Left lung (tissue), 4 donors: ENCODE measurements at regions not wholly inside any gene's neighbourhood (a gene's known extent, or its start where the extent isn't known, plus 50 kb on each side); places are given as distances from the start of the nearest gene placed in this dataset.

Experiments
- ATAC-seq: fragments of 200-7000 bp; cut with Tn5 transposase; one replicate; pipeline ENCODE4 v1.9.1; 2020; ENCODE audit warnings: moderate library complexity
- DNase-seq, 4 donors: peaks; one replicate each; pipeline ENCODE4 v3.0.0-alpha.2; 2013 to 2020
- H3K27ac ChIP-seq, 2 donors: fragments of 200-600 bp; sonication (generic) in 1 of 2; one replicate each; pipeline versions ENCODE4 v1.5.0 to v1.8.0; 2020 to 2021
- H3K27me3 ChIP-seq, 2 donors: fragments of 200-600 bp; sonication (generic) in 1 of 2; one replicate each; pipeline versions ENCODE4 v1.5.0 to v1.8.0; 2020 to 2021
- H3K36me3 ChIP-seq, 2 donors: fragments of 200-600 bp; sonication (generic) in 1 of 2; one replicate each; pipeline versions ENCODE4 v1.5.0 to v1.8.0; 2020 to 2021
- H3K4me1 ChIP-seq, 2 donors: fragments of 200-600 bp; one replicate each; pipeline ENCODE4 v1.8.0; 2021
- H3K4me3 ChIP-seq, 2 donors: fragments of 200-600 bp; sonication (generic) in 1 of 2; one replicate each; pipeline versions ENCODE4 v1.5.0 to v1.8.0; 2020 to 2021; ENCODE audit warnings: mild to moderate bottlenecking in 1 of 2
- H3K9me3 ChIP-seq, 2 donors: fragments of 200-600 bp; sonication (generic) in 1 of 2; one replicate each; pipeline versions ENCODE4 v1.5.0 to v1.8.0; 2020 to 2021
- intact Hi-C, 2 donors: fragments of 100-400 bp; cut with DNase I; formaldehyde crosslinking; loops; one replicate each; pipeline versions ENCODE4 v1.11.2 to v1.14.2; 2022
- TF ChIP-seq, protein P1 (sequence below), 2 donors: fragments of 200-600 bp; sonication (generic) in 1 of 2; IDR thresholded peaks; one replicate each; pipeline versions ENCODE4 v1.5.0 to v1.8.0; 2021; ENCODE audit warnings: antibody characterized with exemption in 2 of 2
- donor health status: DM: no; HTN: yes; CAD: no.
- donor health status: DM: no; HTN: no; CAD: no.

DNA sequence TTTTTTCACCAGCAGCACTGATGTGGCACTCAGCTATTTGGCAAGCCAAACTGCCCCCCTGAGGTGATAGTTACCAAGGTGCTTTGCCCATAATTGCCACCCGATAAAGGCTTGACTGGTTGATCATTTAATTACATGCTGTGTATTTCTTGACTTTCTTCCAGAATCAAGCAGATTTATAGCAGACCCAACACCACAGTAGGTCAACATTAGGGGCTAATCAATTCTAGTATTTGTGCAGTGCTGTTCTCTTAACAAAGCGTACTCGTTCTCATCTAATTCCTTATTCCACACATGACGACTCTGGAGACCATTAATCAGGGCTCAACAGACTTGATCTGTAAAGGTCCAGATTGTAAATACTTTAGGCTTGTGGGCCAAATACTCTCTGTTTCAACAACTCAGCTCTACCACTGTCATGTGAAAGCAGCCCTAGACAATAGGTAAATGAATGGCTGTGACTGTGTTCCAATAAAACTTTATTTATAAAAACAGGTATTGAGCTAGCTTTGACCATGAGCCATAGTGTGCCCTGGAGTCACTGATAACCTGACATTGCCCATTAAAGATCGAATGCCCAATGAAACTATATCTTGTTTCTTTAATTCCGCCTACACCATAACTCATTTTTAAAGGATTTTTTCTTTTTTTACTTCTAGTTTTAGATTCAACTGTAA is 119.1 kb upstream of the TMC3 start:
- intact Hi-C loops, result no loop called here
- H3K4me3 ChIP-seq, result no peak overlapping the region
- H3K4me1 ChIP-seq, result no peaks in the 10 kb centered on the region
- ATAC-seq (no peak), DNase-seq (no peak)
- H3K27me3 ChIP-seq, result no peaks in the 10 kb centered on the region
- H3K9me3 ChIP-seq, result no peaks in the 10 kb centered on the region
- H3K27ac ChIP-seq, result no peak overlapping the region
- TF ChIP-seq, protein P1, sequence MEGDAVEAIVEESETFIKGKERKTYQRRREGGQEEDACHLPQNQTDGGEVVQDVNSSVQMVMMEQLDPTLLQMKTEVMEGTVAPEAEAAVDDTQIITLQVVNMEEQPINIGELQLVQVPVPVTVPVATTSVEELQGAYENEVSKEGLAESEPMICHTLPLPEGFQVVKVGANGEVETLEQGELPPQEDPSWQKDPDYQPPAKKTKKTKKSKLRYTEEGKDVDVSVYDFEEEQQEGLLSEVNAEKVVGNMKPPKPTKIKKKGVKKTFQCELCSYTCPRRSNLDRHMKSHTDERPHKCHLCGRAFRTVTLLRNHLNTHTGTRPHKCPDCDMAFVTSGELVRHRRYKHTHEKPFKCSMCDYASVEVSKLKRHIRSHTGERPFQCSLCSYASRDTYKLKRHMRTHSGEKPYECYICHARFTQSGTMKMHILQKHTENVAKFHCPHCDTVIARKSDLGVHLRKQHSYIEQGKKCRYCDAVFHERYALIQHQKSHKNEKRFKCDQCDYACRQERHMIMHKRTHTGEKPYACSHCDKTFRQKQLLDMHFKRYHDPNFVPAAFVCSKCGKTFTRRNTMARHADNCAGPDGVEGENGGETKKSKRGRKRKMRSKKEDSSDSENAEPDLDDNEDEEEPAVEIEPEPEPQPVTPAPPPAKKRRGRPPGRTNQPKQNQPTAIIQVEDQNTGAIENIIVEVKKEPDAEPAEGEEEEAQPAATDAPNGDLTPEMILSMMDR (IDR thresholded peaks at IDR 0.05), result no peak
- H3K36me3 ChIP-seq, result no peaks in the 10 kb centered on the region

DNA sequence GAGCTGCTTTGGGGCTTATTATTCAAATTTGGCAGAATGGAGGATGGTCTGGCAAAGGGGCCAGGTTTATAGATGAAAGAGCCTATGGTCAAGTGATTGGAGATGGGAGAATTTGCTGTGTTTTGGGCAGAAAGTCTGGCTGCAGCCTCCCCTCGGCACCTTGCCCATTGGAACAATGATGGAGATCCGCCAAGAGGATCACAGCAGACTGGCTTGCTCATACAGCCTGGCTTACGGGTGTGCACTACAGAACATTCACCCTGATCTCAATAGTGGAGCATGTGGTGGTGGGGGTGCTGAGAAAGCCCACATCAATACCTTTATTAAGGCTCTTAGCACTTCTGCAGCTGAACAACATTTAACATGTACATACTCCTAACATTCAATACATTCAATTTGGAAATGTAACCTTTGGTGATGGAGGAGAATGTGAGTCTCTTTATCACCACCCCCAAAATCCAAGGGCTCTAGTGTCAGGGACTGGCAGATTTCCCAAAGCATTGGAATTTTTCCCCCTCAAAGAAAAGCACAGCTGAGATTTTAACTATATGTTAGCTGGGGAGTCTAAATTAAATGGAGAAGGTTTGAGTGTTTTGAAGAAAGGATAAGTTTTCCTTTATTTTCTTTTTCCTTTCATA is 118.4 kb upstream of the TMC3 start:
- Histone ChIP-seq H3K36me3 (no peaks in the 10 kb centered on the region), H3K9me3 (no peaks in the 10 kb centered on the region), H3K4me3 (no peak overlapping the region), H3K27me3 (no peaks in the 10 kb centered on the region), H3K4me1 (no peaks in the 10 kb centered on the region), H3K27ac (no peak overlapping the region)
- TF ChIP-seq, protein P1 (IDR thresholded peaks at IDR 0.05), result no peak
- ATAC-seq (no peak), DNase-seq (peak in 2 of 4 donors; percentile 14 to 28)
- intact Hi-C loops, result no loop called here

DNA sequence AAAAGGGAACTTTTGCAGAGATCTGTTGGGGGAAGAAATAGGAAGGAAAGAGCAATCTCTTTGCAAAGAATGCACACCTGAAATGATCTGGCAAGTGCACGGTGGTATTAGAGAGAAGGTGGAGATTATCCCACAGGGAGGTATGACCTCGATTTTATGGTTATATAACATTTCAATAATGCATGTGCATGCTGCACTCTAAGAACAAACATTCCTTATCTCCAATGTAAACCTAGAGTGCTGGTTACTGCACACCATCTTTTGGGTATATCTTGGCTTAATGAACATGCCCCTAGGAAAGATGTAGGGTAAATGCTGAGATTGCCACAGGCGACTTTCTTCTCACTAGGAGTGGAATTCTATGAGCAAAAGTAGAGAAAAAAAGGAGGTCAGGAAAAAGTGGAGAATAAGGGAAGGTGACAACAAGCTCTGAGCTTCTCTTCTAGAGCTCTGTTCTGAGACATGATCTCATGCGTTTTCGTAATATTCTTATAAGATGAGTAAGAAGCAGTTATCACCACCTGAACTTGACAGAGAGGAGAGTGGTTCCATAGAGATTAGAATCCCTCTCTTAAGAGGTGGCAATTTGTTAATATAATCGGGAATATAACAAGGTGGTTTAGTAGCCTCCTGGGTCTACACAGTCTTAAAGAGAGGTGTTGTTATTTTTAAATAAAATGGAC is 117.5 kb upstream of the TMC3 start:
- H3K9me3 ChIP-seq, result no peaks in the 10 kb centered on the region
- H3K36me3 ChIP-seq, result no peaks in the 10 kb centered on the region
- ATAC-seq, result no peak
- H3K4me3 ChIP-seq, result no peak overlapping the region
- TF ChIP-seq, protein P1 (IDR thresholded peaks at IDR 0.05), result no peak
- no peak for DNase-seq
- H3K4me1 ChIP-seq, result no peaks in the 10 kb centered on the region
- H3K27ac ChIP-seq, result no peak overlapping the region
- intact Hi-C loops, result no loop called here
- H3K27me3 ChIP-seq, result no peaks in the 10 kb centered on the region

DNA sequence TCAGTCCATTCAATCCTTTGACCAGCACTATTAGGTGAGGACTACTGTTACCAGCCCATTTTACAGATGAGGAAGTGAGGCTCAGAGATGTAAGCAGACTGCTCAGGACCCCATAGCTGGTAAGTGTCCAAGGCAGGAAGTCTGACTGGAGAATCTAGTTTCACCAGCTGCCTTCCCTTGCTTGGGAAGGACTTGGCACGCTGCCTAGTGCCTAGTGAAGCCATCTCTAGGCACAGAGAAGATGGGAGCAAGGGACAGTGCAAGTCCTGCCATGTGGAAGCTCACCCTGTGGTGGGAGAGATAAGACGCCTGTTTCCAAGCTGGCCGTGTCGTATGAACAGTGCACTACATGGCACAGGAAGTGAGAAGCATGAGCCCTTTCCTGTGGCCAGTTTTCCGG is 111.8 kb upstream of the TMC3 start:
- TF ChIP-seq, protein P1 (IDR thresholded peaks at IDR 0.05), result no peak
- H3K4me1 ChIP-seq, result no peaks in the 10 kb centered on the region
- no peak for ATAC-seq
- intact Hi-C loops, result no loop called here
- H3K27ac ChIP-seq, result no peak overlapping the region
- H3K27me3 ChIP-seq, result no peaks in the 10 kb centered on the region
- no peaks in the 10 kb centered on the region for H3K9me3 ChIP-seq
- no peaks in the 10 kb centered on the region for H3K36me3 ChIP-seq
- no peak overlapping the region for H3K4me3 ChIP-seq
- DNase-seq, result no peak
